SK-N-SH treated with all-trans-retinoic acid at 6 μM for 48 hours (cell line): ENCODE measurements at regions not wholly inside any gene's neighbourhood (a gene's known extent, or its start where the extent isn't known, plus 50 kb on each side); places are given as distances from the start of the nearest gene placed in this dataset.

ENCODE experiments used
- ATAC-seq: fragments of 200-7000 bp; cut with Tn5 transposase; 3 replicates; pipeline ENCODE4 v1.9.1; 2020; ENCODE audit warnings: mild to moderate bottlenecking, moderate library complexity
- ESRRG ChIP-seq: fragments of 250-450 bp; sonication (Bioruptor Pico); IDR thresholded peaks from 2 replicates; pipeline ENCODE4 v1.6.1; 2021; ENCODE audit warnings: mild to moderate bottlenecking
- GLIS3 ChIP-seq: fragments of 250-450 bp; sonication (Bioruptor Pico); IDR thresholded peaks from 2 replicates; pipeline ENCODE4 v1.5.0; 2020; ENCODE audit warnings: mild to moderate bottlenecking, moderate library complexity
- ISL1 ChIP-seq: fragments of 250-450 bp; sonication (Bioruptor Pico); IDR thresholded peaks from 2 replicates; pipeline ENCODE4 v2.1.2; 2022; ENCODE audit warnings: mild to moderate bottlenecking, moderate library complexity
- OSR1 ChIP-seq: fragments of 250-450 bp; sonication (Bioruptor Pico); IDR thresholded peaks from 2 replicates; pipeline ENCODE4 v1.8.0; 2022; ENCODE audit warnings: moderate library complexity, mild to moderate bottlenecking, inconsistent platforms
- PATZ1 ChIP-seq: fragments of 250-450 bp; sonication (Bioruptor Pico); IDR thresholded peaks from 2 replicates; pipeline ENCODE4 v1.8.0; 2020; ENCODE audit warnings: mild to moderate bottlenecking, moderate library complexity, borderline replicate concordance
- POU6F1 ChIP-seq: fragments of 250-450 bp; sonication (Bioruptor Pico); IDR thresholded peaks from 2 replicates; pipeline ENCODE4 v1.8.0; 2021; ENCODE audit warnings: low read depth, mild to moderate bottlenecking, moderate library complexity, borderline replicate concordance
- PPARA ChIP-seq: fragments of 250-450 bp; sonication (Bioruptor Pico); IDR thresholded peaks from 2 replicates; pipeline ENCODE4 v1.5.0; 2020; ENCODE audit warnings: mild to moderate bottlenecking, borderline replicate concordance
- RARB ChIP-seq: fragments of 250-450 bp; sonication (Bioruptor Pico); IDR thresholded peaks from 2 replicates; pipeline ENCODE4 v1.8.0; 2021; ENCODE audit warnings: mild to moderate bottlenecking, moderate library complexity
- SNAI2 ChIP-seq: fragments of 250-450 bp; sonication (Bioruptor Pico); IDR thresholded peaks from 2 replicates; pipeline ENCODE4 v1.5.0; 2020; ENCODE audit warnings: mild to moderate bottlenecking, moderate library complexity
- TOX ChIP-seq: fragments of 250-450 bp; sonication (Bioruptor Pico); IDR thresholded peaks from 2 replicates; pipeline ENCODE4 v1.8.0; 2021; ENCODE audit warnings: mild to moderate bottlenecking, moderate library complexity, borderline replicate concordance
- TSHZ2 ChIP-seq: fragments of 250-450 bp; sonication (Bioruptor Pico); IDR thresholded peaks from 2 replicates; pipeline ENCODE4 v1.5.0; 2020; ENCODE audit warnings: mild to moderate bottlenecking, moderate library complexity
- ZC3H10 ChIP-seq: fragments of 250-450 bp; sonication (Bioruptor Pico); IDR thresholded peaks from 2 replicates; pipeline ENCODE4 v1.5.1; 2021; ENCODE audit warnings: mild to moderate bottlenecking, moderate library complexity
- ZFP30 ChIP-seq: fragments of 450-650 bp; formaldehyde crosslinking; IDR thresholded peaks from 2 replicates; pipeline ENCODE4 v1.5.0; 2022; ENCODE audit warnings: mild to moderate bottlenecking, moderate library complexity
- ZNF565 ChIP-seq: fragments of 450-650 bp; formaldehyde crosslinking; conservative IDR thresholded peaks from 2 replicates; pipeline ENCODE4 v1.5.0; 2020; ENCODE audit warnings: low read depth, mild to moderate bottlenecking, moderate library complexity
- ZNF70 ChIP-seq: fragments of 450-650 bp; formaldehyde crosslinking; IDR thresholded peaks from 2 replicates; pipeline ENCODE4 v1.5.0; 2020; ENCODE audit warnings: mild to moderate bottlenecking, moderate library complexity
- ZNF8 ChIP-seq: fragments of 450-650 bp; formaldehyde crosslinking; IDR thresholded peaks from 2 replicates; pipeline ENCODE4 v1.5.0; 2020; ENCODE audit warnings: mild to moderate bottlenecking, moderate library complexity
- TF ChIP-seq, protein P1 (sequence below): fragments of 250-450 bp; sonication (Bioruptor Pico); IDR thresholded peaks from 2 replicates; pipeline ENCODE4 v1.5.1; 2021; ENCODE audit warnings: mild to moderate bottlenecking, moderate library complexity

GRCh38 chr11:41519696-41520095 lies 60.2 kb upstream of the LRRC4C start:
- TF ChIP-seq OSR1 (CRISPR knock-in tag), result no peak
- no peak for TF ChIP-seq TSHZ2 (CRISPR knock-in tag)
- no peak for TF ChIP-seq ESRRG (CRISPR knock-in tag)
- TF ChIP-seq, protein P1, sequence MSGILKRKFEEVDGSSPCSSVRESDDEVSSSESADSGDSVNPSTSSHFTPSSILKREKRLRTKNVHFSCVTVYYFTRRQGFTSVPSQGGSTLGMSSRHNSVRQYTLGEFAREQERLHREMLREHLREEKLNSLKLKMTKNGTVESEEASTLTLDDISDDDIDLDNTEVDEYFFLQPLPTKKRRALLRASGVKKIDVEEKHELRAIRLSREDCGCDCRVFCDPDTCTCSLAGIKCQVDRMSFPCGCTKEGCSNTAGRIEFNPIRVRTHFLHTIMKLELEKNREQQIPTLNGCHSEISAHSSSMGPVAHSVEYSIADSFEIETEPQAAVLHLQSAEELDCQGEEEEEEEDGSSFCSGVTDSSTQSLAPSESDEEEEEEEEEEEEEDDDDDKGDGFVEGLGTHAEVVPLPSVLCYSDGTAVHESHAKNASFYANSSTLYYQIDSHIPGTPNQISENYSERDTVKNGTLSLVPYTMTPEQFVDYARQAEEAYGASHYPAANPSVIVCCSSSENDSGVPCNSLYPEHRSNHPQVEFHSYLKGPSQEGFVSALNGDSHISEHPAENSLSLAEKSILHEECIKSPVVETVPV (CRISPR knock-in tag), result no peak
- ATAC-seq, result no peak

GRCh38 chr11:41522391-41522790 lies 62.9 kb upstream of the LRRC4C start:
- TF ChIP-seq SNAI2 (no peak), POU6F1 (CRISPR knock-in tag) (no peak), ISL1 (CRISPR knock-in tag) (peak; percentile 61), TOX (CRISPR knock-in tag) (no peak)
- no peak for ATAC-seq

DNA sequence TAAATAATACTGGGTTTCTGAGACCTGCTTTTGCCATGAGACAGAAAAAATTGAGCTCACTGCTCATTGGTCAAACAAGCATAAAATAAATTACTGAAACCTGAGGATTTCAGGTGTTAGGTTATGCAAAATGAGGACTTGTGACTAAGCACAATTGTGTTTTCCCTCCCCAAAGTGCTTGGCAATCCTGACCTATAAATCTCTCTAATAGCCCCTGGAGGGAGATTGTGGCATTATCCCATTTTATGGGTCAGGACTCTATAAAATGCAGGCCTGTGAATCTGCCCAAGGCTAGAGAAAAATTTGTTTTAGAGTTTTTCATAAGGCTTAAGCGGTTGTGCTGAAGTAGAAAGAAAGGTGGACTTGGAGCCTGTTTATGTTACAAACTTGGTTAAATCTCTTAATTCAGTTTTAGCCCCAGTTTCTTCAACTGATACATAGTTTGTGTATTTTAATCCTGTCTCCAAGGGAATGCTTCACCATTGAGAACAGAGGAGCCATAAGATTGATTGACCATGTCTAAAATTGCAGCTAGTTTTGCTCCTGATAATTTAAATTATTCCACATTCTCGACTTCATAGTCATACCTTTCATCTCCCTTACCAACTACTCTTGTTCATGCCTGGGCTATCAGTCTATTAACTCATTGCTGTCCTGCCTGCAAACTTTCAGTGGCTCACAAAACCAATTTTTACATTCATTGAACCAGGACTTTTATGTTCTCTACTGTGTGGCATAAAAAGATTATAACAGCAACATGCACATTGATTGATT lies 63.6 kb upstream of the LRRC4C start:
- ATAC-seq, result no peak
- TF ChIP-seq PATZ1 (no peak), TSHZ2 (CRISPR knock-in tag) (no peak), ZNF70 (CRISPR knock-in tag) (no peak), SNAI2 (no peak)
- TF ChIP-seq, protein P1 (CRISPR knock-in tag), result no peak

GRCh38 chr11:41527530-41527929 lies 68.1 kb upstream of the LRRC4C start:
- no peak for ATAC-seq
- TF ChIP-seq ZFP30 (CRISPR knock-in tag) (no peak), ZNF8 (CRISPR knock-in tag) (no peak), ISL1 (CRISPR knock-in tag) (no peak), ZNF565 (CRISPR knock-in tag) (no peak), POU6F1 (CRISPR knock-in tag) (no peak), TSHZ2 (CRISPR knock-in tag) (no peak), ZC3H10 (CRISPR knock-in tag) (no peak), GLIS3 (CRISPR knock-in tag) (no peak), SNAI2 (no peak), ESRRG (CRISPR knock-in tag) (no peak), PPARA (CRISPR knock-in tag) (no peak), RARB (CRISPR knock-in tag) (no peak)
- TF ChIP-seq, all 23 proteins: peak for 0
